PC-9 (cell line): ENCODE measurements at regions not wholly inside any gene's neighbourhood (a gene's known extent, or its start where the extent isn't known, plus 50 kb on each side); places are given as distances from the start of the nearest gene placed in this dataset.

Experiments
- BruUV-seq: library from RNA; stranded (reverse); fragments of 400-500 nt; replicated peaks from 2 replicates; lab custom pipeline; 2021; lab: Mats Ljungman, UMichigan
- CTCF ChIA-PET: fragments of 300-600 bp; sonication (Branson Sonifier 250); formaldehyde crosslinking; loops from one replicate; lab custom pipeline; 2022; ENCODE audit warnings: antibody characterized with exemption; lab: Charles Lee
- POLR2A ChIA-PET: fragments of 300-600 bp; sonication (Branson Sonifier 250); formaldehyde crosslinking; loops from one replicate; lab custom pipeline; 2022; ENCODE audit warnings: antibody characterized with exemption; ENCODE audit not compliant: unreplicated experiment; lab: Charles Lee
- DNase-seq, 2 experiments: peaks; one replicate each; pipeline versions ENCODE4 v3.0.0 to v3.0.0-alpha.2; 2015 to 2022; ENCODE audit warnings: mixed read lengths in 1 of 2
- H2AFZ ChIP-seq: fragments of 200-600 bp; sonication (generic); 2 replicates; pipeline ENCODE4 v1.8.1; 2017; ENCODE audit warnings: antibody characterized with exemption
- H3F3A ChIP-seq: fragments of 200-600 bp; sonication (generic); 2 replicates; pipeline ENCODE4 v1.8.1; 2017; ENCODE audit warnings: antibody characterized with exemption, mild to moderate bottlenecking, low read depth; ENCODE audit not compliant: insufficient read depth
- H3K27ac ChIP-seq: fragments of 200-600 bp; sonication (generic); 2 replicates; pipeline ENCODE4 v1.6.1; 2016; ENCODE audit warnings: mixed run types
- H3K27me3 ChIP-seq: fragments of 200-600 bp; sonication (generic); 2 replicates; pipeline ENCODE4 v1.6.1; 2016; ENCODE audit warnings: low read depth, mixed run types; ENCODE audit not compliant: insufficient read depth
- H3K36me3 ChIP-seq: fragments of 200-600 bp; sonication (generic); 2 replicates; pipeline ENCODE4 v1.6.1; 2016; ENCODE audit warnings: low read depth, mixed run types
- H3K4me1 ChIP-seq: fragments of 200-600 bp; sonication (generic); replicated peaks from 2 replicates; pipeline ENCODE4 v1.6.1; 2016; ENCODE audit warnings: mixed run types; ENCODE audit not compliant: insufficient read depth
- H3K4me2 ChIP-seq: fragments of 200-600 bp; sonication (generic); 2 replicates; pipeline ENCODE4 v1.6.1; 2017; ENCODE audit warnings: mixed run types
- H3K4me3 ChIP-seq: fragments of 200-600 bp; sonication (generic); 2 replicates; pipeline ENCODE4 v1.6.1; 2016; ENCODE audit warnings: mixed run types
- H3K79me2 ChIP-seq: fragments of 200-600 bp; sonication (generic); 2 replicates; pipeline ENCODE4 v1.6.1; 2017; ENCODE audit warnings: low read depth, mixed run types
- H3K9me2 ChIP-seq: fragments of 200-600 bp; sonication (generic); 2 replicates; pipeline ENCODE4 v1.8.1; 2017; ENCODE audit warnings: mild to moderate bottlenecking; ENCODE audit not compliant: insufficient read depth
- H3K9me3 ChIP-seq: fragments of 200-600 bp; sonication (generic); 2 replicates; pipeline ENCODE4 v1.8.1; 2016; ENCODE audit warnings: low read depth; ENCODE audit not compliant: insufficient read depth
- H4K20me1 ChIP-seq: fragments of 200-600 bp; sonication (generic); 2 replicates; pipeline ENCODE4 v1.8.1; 2017; ENCODE audit not compliant: insufficient read depth
- EZH2 ChIP-seq: fragments of 200-600 bp; sonication (generic); IDR thresholded peaks from 2 replicates; pipeline ENCODE4 v1.8.0; 2017; ENCODE audit warnings: antibody characterized with exemption, low read depth
- intact Hi-C: fragments of 100-400 bp; cut with micrococcal nuclease; formaldehyde crosslinking; loops from one replicate; pipeline ENCODE4 v1.10.0; 2022; ENCODE audit not compliant: unreplicated experiment
- TF ChIP-seq, protein P1 (sequence below): fragments of 200-600 bp; sonication (generic); conservative IDR thresholded peaks from 2 replicates; pipeline ENCODE4 v1.6.1; 2017; ENCODE audit warnings: mixed run types, antibody characterized with exemption, mild to moderate bottlenecking, moderate library complexity

DNA sequence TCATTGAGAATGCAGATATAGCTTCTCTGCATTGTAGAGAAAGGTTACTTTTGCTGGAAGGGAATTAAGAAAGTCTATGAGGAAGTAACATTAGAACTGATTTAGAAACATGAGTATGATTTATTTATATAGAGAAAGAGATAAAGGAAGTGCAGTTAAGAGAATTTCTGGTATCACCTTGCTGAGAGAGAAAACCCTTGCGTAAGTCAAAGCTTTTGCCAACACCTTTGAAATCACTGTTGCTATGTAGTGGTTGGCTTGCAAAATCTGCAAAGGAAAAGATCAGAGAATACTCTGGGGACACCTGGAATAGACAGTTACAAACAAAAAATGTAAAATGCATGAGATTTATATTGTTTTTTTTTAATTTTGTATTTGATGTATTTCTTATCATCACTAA is 137.3 kb upstream of the RXFP1 start:
- Histone ChIP-seq H3K36me3 (no peaks in the 10 kb centered on the region), H3K9me3 (no peaks in the 10 kb centered on the region), H3K9me2 (no peaks in the 10 kb centered on the region), H3K79me2 (no peaks in the 10 kb centered on the region), H3K4me1 (no peaks in the 10 kb centered on the region), H2AFZ (no peak overlapping the region), H3K27ac (no peak overlapping the region), H3K4me3 (no peak overlapping the region), H4K20me1 (no peaks in the 10 kb centered on the region), H3K27me3 (no peaks in the 10 kb centered on the region), H3F3A (no peaks in the 10 kb centered on the region), H3K4me2 (no peak overlapping the region)
- DNase-seq = peak in 1 of 2 experiments; percentile 40
- intact Hi-C loops = no loop called here
- ChIA-PET POLR2A (no interaction called here), CTCF (no interaction called here)
- no TSS peak for BruUV-seq
- TF ChIP-seq, protein P1, sequence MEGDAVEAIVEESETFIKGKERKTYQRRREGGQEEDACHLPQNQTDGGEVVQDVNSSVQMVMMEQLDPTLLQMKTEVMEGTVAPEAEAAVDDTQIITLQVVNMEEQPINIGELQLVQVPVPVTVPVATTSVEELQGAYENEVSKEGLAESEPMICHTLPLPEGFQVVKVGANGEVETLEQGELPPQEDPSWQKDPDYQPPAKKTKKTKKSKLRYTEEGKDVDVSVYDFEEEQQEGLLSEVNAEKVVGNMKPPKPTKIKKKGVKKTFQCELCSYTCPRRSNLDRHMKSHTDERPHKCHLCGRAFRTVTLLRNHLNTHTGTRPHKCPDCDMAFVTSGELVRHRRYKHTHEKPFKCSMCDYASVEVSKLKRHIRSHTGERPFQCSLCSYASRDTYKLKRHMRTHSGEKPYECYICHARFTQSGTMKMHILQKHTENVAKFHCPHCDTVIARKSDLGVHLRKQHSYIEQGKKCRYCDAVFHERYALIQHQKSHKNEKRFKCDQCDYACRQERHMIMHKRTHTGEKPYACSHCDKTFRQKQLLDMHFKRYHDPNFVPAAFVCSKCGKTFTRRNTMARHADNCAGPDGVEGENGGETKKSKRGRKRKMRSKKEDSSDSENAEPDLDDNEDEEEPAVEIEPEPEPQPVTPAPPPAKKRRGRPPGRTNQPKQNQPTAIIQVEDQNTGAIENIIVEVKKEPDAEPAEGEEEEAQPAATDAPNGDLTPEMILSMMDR = no peak
- no peak for TF ChIP-seq EZH2

DNA sequence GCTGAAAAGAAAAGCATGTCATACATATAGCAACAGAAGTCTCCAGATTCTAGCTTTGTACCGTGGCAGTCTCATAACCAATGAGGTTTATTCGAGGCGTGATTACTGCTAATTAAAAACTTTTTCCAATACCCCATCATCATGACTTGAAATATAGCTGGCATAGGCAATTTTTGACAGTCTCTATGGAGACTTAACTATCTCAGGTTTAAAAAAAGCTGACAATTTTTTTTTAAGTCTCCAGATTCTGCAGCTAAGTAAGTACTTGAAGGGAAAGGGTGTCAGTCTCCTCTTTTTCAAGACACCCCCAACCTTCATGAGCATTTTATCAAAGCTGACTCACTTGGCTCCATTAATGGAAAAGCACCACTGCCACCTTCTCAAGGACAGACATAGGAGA is 126.3 kb upstream of the RXFP1 start:
- CTCF ChIA-PET = no interaction called here

DNA sequence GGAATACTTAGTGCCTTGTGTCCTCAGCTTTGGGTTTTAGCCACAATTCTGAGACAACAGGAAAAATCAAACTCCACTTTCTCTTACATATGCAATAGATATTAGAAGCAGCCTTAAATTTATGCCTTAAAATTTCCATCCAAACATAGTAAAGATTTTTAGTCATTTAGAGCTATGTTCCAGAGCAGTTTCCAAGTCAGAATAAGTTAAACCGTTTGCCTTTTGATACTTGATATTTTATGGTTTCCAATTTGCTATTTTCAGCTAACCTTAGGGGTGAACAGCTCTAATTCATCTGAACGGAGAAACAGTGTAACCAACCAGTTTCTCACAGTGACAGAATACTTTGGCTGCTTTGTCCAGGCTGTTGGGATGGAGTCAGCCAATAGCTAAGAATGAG is 125.8 kb upstream of the RXFP1 start:
- ChIA-PET POLR2A (no interaction called here), CTCF (no interaction called here)
- no peaks in the 10 kb centered on the region for H3K36me3 ChIP-seq
- no peak overlapping the region for H3K4me3 ChIP-seq
- H4K20me1 ChIP-seq = no peaks in the 10 kb centered on the region
- H2AFZ ChIP-seq = no peak overlapping the region
- no TSS peak for BruUV-seq
- no peaks in the 10 kb centered on the region for H3F3A ChIP-seq
- no peaks in the 10 kb centered on the region for H3K4me1 ChIP-seq
- DNase-seq = no peak
- intact Hi-C loops = no loop called here
- no peak for TF ChIP-seq EZH2
- TF ChIP-seq, protein P1 = no peak
- no peak overlapping the region for H3K27ac ChIP-seq
- H3K9me2 ChIP-seq = no peaks in the 10 kb centered on the region
- H3K4me2 ChIP-seq = no peak overlapping the region
- no peaks in the 10 kb centered on the region for H3K9me3 ChIP-seq
- no peaks in the 10 kb centered on the region for H3K79me2 ChIP-seq
- no peaks in the 10 kb centered on the region for H3K27me3 ChIP-seq

More for the DNA sequence above, 126.3 kb upstream of the RXFP1 start:
- BruUV-seq = no TSS peak
- no peak overlapping the region for H3K27ac ChIP-seq
- POLR2A ChIA-PET = no interaction called here
- no peak overlapping the region for H3K4me3 ChIP-seq
- no peaks in the 10 kb centered on the region for H3K79me2 ChIP-seq
- no peak overlapping the region for H2AFZ ChIP-seq
- no peak overlapping the region for H3K4me2 ChIP-seq
- no peaks in the 10 kb centered on the region for H3F3A ChIP-seq
- intact Hi-C loops = no loop called here
- no peak for DNase-seq
- H3K9me3 ChIP-seq = no peaks in the 10 kb centered on the region
- TF ChIP-seq, protein P1 = no peak
- no peak for TF ChIP-seq EZH2
- no peaks in the 10 kb centered on the region for H3K4me1 ChIP-seq
- no peaks in the 10 kb centered on the region for H3K9me2 ChIP-seq
- no peaks in the 10 kb centered on the region for H3K27me3 ChIP-seq
- H3K36me3 ChIP-seq = no peaks in the 10 kb centered on the region
- H4K20me1 ChIP-seq = no peaks in the 10 kb centered on the region
